Prostate gland (tissue), 2 donors: ENCODE measurements at regions not wholly inside any gene's neighbourhood (a gene's known extent, or its start where the extent isn't known, plus 50 kb on each side); places are given as distances from the start of the nearest gene placed in this dataset.

Experiments used
- POLR2A ChIP-seq: fragments of 450-650 bp; IDR thresholded peaks from one replicate; pipeline ENCODE4 v1.6.1; 2016; ENCODE audit warnings: antibody characterized with exemption, mild to moderate bottlenecking
- POLR2AphosphoS5 ChIP-seq: sonication (generic); formaldehyde crosslinking; IDR thresholded peaks from one replicate; pipeline ENCODE4 v1.6.1; 2017; ENCODE audit warnings: antibody characterized with exemption
- TF ChIP-seq, protein P1 (sequence below), 4 experiments: fragments of 200-600 bp in 2 of 4; fragments of 450-650 bp in 2 of 4; sonication (generic) in 2 of 4; IDR thresholded peaks; 1 replicate in 3 of 4; 2 replicates in 1 of 4; pipeline ENCODE4 v1.5.1; 2016 to 2019; ENCODE audit warnings: antibody characterized with exemption in 4 of 4, mild to moderate bottlenecking in 2 of 4, moderate library complexity in 2 of 4

DNA sequence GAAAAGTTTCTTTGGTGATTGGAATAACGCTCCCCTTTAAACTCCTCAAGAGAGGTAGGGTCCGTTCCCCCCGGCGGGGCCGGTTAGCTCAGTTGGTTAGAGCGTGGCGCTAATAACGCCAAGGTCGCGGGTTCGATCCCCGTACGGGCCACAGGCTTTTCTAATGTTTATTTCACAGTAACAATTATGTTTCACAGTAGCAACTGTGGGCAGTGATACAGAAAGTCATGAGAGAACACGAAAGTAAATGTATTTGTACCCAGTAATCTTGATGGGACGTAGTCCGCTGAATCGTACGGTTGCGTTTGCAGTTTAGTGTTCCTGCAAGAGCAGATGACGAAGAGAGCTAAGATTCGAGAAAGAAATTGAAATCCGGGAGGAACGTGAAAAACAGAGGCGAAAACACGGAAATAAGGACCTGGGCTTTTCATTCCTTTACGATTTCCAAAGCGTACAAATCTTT lies 505.5 kb downstream of the PRIM2 start:
- TF ChIP-seq, protein P1, sequence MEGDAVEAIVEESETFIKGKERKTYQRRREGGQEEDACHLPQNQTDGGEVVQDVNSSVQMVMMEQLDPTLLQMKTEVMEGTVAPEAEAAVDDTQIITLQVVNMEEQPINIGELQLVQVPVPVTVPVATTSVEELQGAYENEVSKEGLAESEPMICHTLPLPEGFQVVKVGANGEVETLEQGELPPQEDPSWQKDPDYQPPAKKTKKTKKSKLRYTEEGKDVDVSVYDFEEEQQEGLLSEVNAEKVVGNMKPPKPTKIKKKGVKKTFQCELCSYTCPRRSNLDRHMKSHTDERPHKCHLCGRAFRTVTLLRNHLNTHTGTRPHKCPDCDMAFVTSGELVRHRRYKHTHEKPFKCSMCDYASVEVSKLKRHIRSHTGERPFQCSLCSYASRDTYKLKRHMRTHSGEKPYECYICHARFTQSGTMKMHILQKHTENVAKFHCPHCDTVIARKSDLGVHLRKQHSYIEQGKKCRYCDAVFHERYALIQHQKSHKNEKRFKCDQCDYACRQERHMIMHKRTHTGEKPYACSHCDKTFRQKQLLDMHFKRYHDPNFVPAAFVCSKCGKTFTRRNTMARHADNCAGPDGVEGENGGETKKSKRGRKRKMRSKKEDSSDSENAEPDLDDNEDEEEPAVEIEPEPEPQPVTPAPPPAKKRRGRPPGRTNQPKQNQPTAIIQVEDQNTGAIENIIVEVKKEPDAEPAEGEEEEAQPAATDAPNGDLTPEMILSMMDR (IDR thresholded peaks at IDR 0.05): no peak
- TF ChIP-seq POLR2A (no peak), POLR2AphosphoS5 (no peak)
